ENCODE measurements at regions not wholly inside any gene's neighbourhood (a gene's known extent, or its start where the extent isn't known, plus 50 kb on each side); places are given as distances from the start of the nearest gene placed in this dataset.

GRCh38 chr19:30214651-30215051 lies 157.5 kb upstream of the ZNF536 start:
- ChIA-PET POLR2A (no interaction called here), CTCF (interaction anchor here (1.3 kb wide), 1 partner anchor 9 kb away, joined by 5 read pairs; no protein-coding TSS in a partner anchor)
- H3K27ac Mint-ChIP-seq = peak overlapping the region; percentile 39
- no peaks in the 10 kb centered on the region for H3K9me3 Mint-ChIP-seq (ENCODE audit: insufficient read depth)
- no peak overlapping the region for H3K4me3 Mint-ChIP-seq
- H3K36me3 Mint-ChIP-seq (ENCODE audit: low read depth) = no peaks in the 10 kb centered on the region
- no peak for ATAC-seq
- peaks cover 7% of the 10 kb centered on the region for H3K4me1 Mint-ChIP-seq (ENCODE audit: low read depth)
- H3K27me3 Mint-ChIP-seq (ENCODE audit: low read depth) = peaks cover 2% of the 10 kb centered on the region
- DNase-seq = peak; percentile 32

- no peak for DNase-seq
- Mint-ChIP-seq H3K4me3 (no peak overlapping the region), H3K27me3 (ENCODE audit: low read depth) (peaks cover 2% of the 10 kb centered on the region), H3K36me3 (ENCODE audit: low read depth) (no peaks in the 10 kb centered on the region), H3K27ac (no peak overlapping the region), H3K9me3 (ENCODE audit: insufficient read depth) (no peaks in the 10 kb centered on the region), H3K4me1 (ENCODE audit: low read depth) (peaks cover 7% of the 10 kb centered on the region)
- no peak for ATAC-seq
- ChIA-PET CTCF (interaction anchor here (1.3 kb wide), 1 partner anchor 8 kb away, joined by 5 read pairs; no protein-coding TSS in a partner anchor), POLR2A (no interaction called here)
Measured at GRCh38 chr19:30215248-30215647, 156.9 kb upstream of the ZNF536 start.

GRCh38 chr19:30216453-30216852 lies 155.7 kb upstream of the ZNF536 start:
- ATAC-seq = no peak
- Mint-ChIP-seq H3K36me3 (ENCODE audit: low read depth) (no peaks in the 10 kb centered on the region), H3K27me3 (ENCODE audit: low read depth) (peaks cover 5% of the 10 kb centered on the region), H3K4me3 (no peak overlapping the region), H3K4me1 (ENCODE audit: low read depth) (peaks cover 7% of the 10 kb centered on the region), H3K27ac (no peak overlapping the region), H3K9me3 (ENCODE audit: insufficient read depth) (no peaks in the 10 kb centered on the region)
- ChIA-PET POLR2A (no interaction called here), CTCF (no interaction called here)
- no peak for DNase-seq

- Mint-ChIP-seq H3K9me3 (ENCODE audit: insufficient read depth) (no peaks in the 10 kb centered on the region), H3K36me3 (ENCODE audit: low read depth) (no peaks in the 10 kb centered on the region), H3K27ac (no peak overlapping the region), H3K27me3 (ENCODE audit: low read depth) (peaks cover 12% of the 10 kb centered on the region), H3K4me1 (ENCODE audit: low read depth) (peaks cover 7% of the 10 kb centered on the region), H3K4me3 (no peak overlapping the region)
- ATAC-seq (no peak), DNase-seq (no peak)
- ChIA-PET CTCF (no interaction called here), POLR2A (no interaction called here)
Measured at GRCh38 chr19:30217461-30217860, 154.7 kb upstream of the ZNF536 start.

- no peaks in the 10 kb centered on the region for H3K9me3 Mint-ChIP-seq (ENCODE audit: insufficient read depth)
- no peak for ATAC-seq
- ChIA-PET CTCF (no interaction called here), POLR2A (no interaction called here)
- peaks cover 30% of the 10 kb centered on the region for H3K27me3 Mint-ChIP-seq (ENCODE audit: low read depth)
- DNase-seq = no peak
- no peak overlapping the region for H3K4me3 Mint-ChIP-seq
- H3K27ac Mint-ChIP-seq = no peak overlapping the region
- H3K4me1 Mint-ChIP-seq (ENCODE audit: low read depth) = peaks cover 11% of the 10 kb centered on the region
- peaks cover 4% of the 10 kb centered on the region for H3K36me3 Mint-ChIP-seq (ENCODE audit: low read depth)
Measured at GRCh38 chr19:30219702-30220101, 152.5 kb upstream of the ZNF536 start.

GRCh38 chr19:30221176-30221575 lies 151.0 kb upstream of the ZNF536 start:
- Mint-ChIP-seq H3K36me3 (ENCODE audit: low read depth) (peaks cover 8% of the 10 kb centered on the region), H3K4me3 (no peak overlapping the region), H3K27ac (no peak overlapping the region), H3K9me3 (ENCODE audit: insufficient read depth) (no peaks in the 10 kb centered on the region), H3K27me3 (ENCODE audit: low read depth) (peaks cover 36% of the 10 kb centered on the region), H3K4me1 (ENCODE audit: low read depth) (peaks cover 15% of the 10 kb centered on the region)
- no peak for ATAC-seq
- ChIA-PET POLR2A (no interaction called here), CTCF (no interaction called here)
- no peak for DNase-seq

- Mint-ChIP-seq H3K27ac (no peak overlapping the region), H3K36me3 (ENCODE audit: low read depth) (peaks cover 8% of the 10 kb centered on the region), H3K27me3 (ENCODE audit: low read depth) (peaks cover 48% of the 10 kb centered on the region), H3K4me3 (no peak overlapping the region), H3K9me3 (ENCODE audit: insufficient read depth) (no peaks in the 10 kb centered on the region), H3K4me1 (ENCODE audit: low read depth) (peaks cover 26% of the 10 kb centered on the region)
- CTCF ChIA-PET = no interaction called here
- ATAC-seq (no peak), DNase-seq (no peak)
- POLR2A ChIA-PET = no interaction called here
Measured at GRCh38 chr19:30222428-30222873, 149.7 kb upstream of the ZNF536 start.

- no peak for ATAC-seq
- H3K9me3 Mint-ChIP-seq (ENCODE audit: insufficient read depth) = no peaks in the 10 kb centered on the region
- peaks cover 52% of the 10 kb centered on the region for H3K27me3 Mint-ChIP-seq (ENCODE audit: low read depth)
- ChIA-PET POLR2A (no interaction called here), CTCF (interaction anchor here (1.2 kb wide), 1 partner anchor 9 kb away, joined by 5 read pairs; no protein-coding TSS in a partner anchor)
- no peak for DNase-seq
- peaks cover 29% of the 10 kb centered on the region for H3K4me1 Mint-ChIP-seq (ENCODE audit: low read depth)
- H3K36me3 Mint-ChIP-seq (ENCODE audit: low read depth) = peaks cover 8% of the 10 kb centered on the region
- no peak overlapping the region for H3K27ac Mint-ChIP-seq
- peak overlapping the region; percentile 21 for H3K4me3 Mint-ChIP-seq
Measured at GRCh38 chr19:30222992-30223865, 149.0 kb upstream of the ZNF536 start.

GRCh38 chr19:30223866-30224688 lies 148.1 kb upstream of the ZNF536 start:
- DNase-seq = no peak
- no peak for ATAC-seq
- Mint-ChIP-seq H3K27ac (no peak overlapping the region), H3K4me1 (ENCODE audit: low read depth) (peaks cover 31% of the 10 kb centered on the region), H3K4me3 (peak overlapping the region; percentile 39), H3K27me3 (ENCODE audit: low read depth) (peaks cover 60% of the 10 kb centered on the region), H3K36me3 (ENCODE audit: low read depth) (peaks cover 8% of the 10 kb centered on the region), H3K9me3 (ENCODE audit: insufficient read depth) (no peaks in the 10 kb centered on the region)
- ChIA-PET CTCF (interaction anchor here (1.2 kb wide), 1 partner anchor 10 kb away, joined by 5 read pairs; no protein-coding TSS in a partner anchor), POLR2A (no interaction called here)

- Mint-ChIP-seq H3K27ac (peak overlapping the region; percentile 39), H3K4me3 (peak overlapping the region; percentile 39), H3K4me1 (ENCODE audit: low read depth) (peaks cover 31% of the 10 kb centered on the region), H3K27me3 (ENCODE audit: low read depth) (peaks cover 65% of the 10 kb centered on the region), H3K36me3 (ENCODE audit: low read depth) (peaks cover 8% of the 10 kb centered on the region), H3K9me3 (ENCODE audit: insufficient read depth) (no peaks in the 10 kb centered on the region)
- DNase-seq (peak; percentile 22), ATAC-seq (no peak)
- CTCF ChIA-PET = no interaction called here
- POLR2A ChIA-PET = no interaction called here
Measured at GRCh38 chr19:30224689-30225606, 147.2 kb upstream of the ZNF536 start.

GRCh38 chr19:30225676-30226463 lies 146.3 kb upstream of the ZNF536 start:
- Mint-ChIP-seq H3K4me1 (ENCODE audit: low read depth) (peaks cover 31% of the 10 kb centered on the region), H3K27me3 (ENCODE audit: low read depth) (peaks cover 73% of the 10 kb centered on the region), H3K36me3 (ENCODE audit: low read depth) (peaks cover 8% of the 10 kb centered on the region), H3K27ac (no peak overlapping the region), H3K4me3 (no peak overlapping the region), H3K9me3 (ENCODE audit: insufficient read depth) (no peaks in the 10 kb centered on the region)
- DNase-seq (no peak), ATAC-seq (no peak)
- ChIA-PET CTCF (no interaction called here), POLR2A (no interaction called here)
